ENCODE measurements at regions not wholly inside any gene's neighbourhood (a gene's known extent, or its start where the extent isn't known, plus 50 kb on each side); places are given as distances from the start of the nearest gene placed in this dataset.

DNA sequence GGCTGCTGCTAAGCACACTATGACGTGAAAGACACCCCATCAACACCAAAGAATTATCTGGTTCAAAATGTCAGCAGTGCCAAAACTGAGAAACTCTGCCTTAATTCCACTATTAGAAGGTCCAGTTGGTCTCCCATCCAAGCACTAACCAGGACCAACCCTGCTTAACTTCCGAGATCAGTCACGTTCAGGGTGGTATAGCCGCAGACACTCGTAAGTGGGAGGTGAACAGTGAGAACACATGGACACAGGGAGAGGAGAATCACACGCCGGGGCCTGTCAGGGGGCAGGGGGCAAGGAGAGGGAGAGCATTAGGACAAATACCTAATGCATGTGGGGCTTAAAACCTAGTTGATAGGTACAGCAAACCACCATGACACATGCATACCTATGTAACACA lies 83.4 kb downstream of the C13orf42 start:
- no peak overlapping the region for H3K4me3 Mint-ChIP-seq
- no peaks in the 10 kb centered on the region for H3K4me1 Mint-ChIP-seq
- H3K36me3 Mint-ChIP-seq: no peaks in the 10 kb centered on the region
- DNase-seq (no peak), ATAC-seq (ENCODE audit: low read depth in 2 of 2) (no peak)
- peaks cover 0 to 13% (median 2%) of the 10 kb centered on the region in 7 donors for H3K9me3 Mint-ChIP-seq
- H3K27ac Mint-ChIP-seq: no peak overlapping the region
- no peaks in the 10 kb centered on the region for H3K27me3 Mint-ChIP-seq

DNA sequence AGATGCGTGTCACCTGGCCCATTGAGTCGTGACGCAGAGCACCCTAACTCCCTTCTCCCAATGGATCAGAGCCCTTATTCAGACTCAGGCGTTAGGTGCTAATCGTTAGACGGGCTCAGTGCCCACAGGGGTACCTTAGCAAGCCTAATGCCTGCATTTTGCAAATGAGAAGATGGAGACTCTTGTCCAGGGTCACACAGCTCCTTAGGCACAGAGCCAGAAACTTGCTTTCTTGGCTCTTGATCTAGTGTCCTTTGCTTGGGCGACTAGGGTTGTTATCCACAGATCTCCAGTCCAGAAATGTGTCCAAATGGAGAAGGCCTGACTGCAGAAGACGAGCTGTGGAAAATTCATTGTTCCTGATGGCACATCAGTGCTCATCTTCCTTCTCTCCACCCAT lies 85.1 kb downstream of the C13orf42 start:
- Mint-ChIP-seq H3K4me1 (no peaks in the 10 kb centered on the region), H3K27me3 (peaks cover 0 to 9% (median 6%) of the 10 kb centered on the region in 3 donors), H3K36me3 (no peaks in the 10 kb centered on the region), H3K4me3 (no peak overlapping the region), H3K9me3 (peaks cover 0 to 13% (median 2%) of the 10 kb centered on the region in 7 donors), H3K27ac (no peak overlapping the region)
- ATAC-seq (ENCODE audit: low read depth in 2 of 2) (no peak), DNase-seq (no peak)

DNA sequence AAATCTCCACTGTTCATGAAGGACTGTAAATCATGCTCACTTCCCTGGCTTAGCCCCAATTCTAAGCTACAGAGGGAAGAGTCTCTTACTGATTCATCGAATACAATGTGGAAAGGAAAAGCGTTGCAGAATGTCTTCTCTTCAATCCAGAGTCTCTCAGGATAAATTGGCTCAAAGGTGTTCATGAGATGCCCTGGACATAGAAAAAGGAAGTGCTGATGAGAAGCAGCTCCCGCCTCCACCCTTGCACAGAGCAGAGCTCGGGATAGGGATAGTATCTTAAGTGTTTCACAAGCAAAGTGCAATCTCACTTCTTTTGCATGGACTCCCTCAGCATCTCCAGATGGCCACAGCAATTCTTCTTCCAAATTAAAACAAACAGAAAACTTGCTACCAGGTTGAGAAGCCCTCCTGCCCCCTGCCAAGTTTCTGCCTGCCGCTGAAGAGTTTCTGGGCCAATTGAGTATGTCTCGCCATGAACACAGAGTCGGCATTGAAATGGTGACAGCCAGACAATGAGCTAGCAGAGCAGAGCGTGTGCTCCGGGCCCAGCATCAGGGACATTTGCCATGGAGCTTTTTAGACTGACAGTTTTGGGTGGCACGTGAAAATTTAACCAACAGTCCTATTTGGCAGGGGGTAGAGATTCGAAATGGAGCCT lies 85.7 kb downstream of the C13orf42 start:
- Mint-ChIP-seq H3K27me3 (peaks cover 0 to 14% (median 6%) of the 10 kb centered on the region in 3 donors), H3K36me3 (no peaks in the 10 kb centered on the region), H3K27ac (no peak overlapping the region), H3K4me1 (no peaks in the 10 kb centered on the region), H3K4me3 (no peak overlapping the region), H3K9me3 (peaks cover 0 to 13% (median 2%) of the 10 kb centered on the region in 7 donors)
- DNase-seq: no peak
- ATAC-seq (ENCODE audit: low read depth in 2 of 2): no peak

DNA sequence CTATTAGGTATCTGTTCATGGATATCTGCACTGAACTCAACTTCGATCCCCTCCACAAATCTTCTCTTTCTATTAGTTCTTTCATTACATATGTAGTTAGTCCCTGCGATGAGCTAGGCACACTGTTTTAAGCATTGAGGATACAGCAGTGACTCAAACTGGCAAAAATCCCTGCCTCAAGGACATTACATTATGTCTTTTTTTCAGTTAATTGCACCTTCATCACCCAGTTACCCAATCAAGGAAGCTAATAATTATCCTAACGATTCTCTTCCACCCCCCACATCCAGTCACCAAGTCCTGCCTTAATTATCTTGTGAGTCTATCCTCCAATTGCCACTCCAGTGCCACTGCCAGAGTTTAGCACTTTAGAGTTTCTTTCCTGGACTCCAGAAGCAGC lies 89.3 kb downstream of the C13orf42 start:
- H3K9me3 Mint-ChIP-seq: peaks cover 0 to 13% (median 4%) of the 10 kb centered on the region in 7 donors
- H3K4me3 Mint-ChIP-seq: no peak overlapping the region
- H3K27me3 Mint-ChIP-seq: peaks cover 0 to 20% (median 6%) of the 10 kb centered on the region in 3 donors
- H3K27ac Mint-ChIP-seq: no peak overlapping the region
- H3K4me1 Mint-ChIP-seq: no peaks in the 10 kb centered on the region
- ATAC-seq (ENCODE audit: low read depth in 2 of 2): no peak
- H3K36me3 Mint-ChIP-seq: no peaks in the 10 kb centered on the region
- no peak for DNase-seq

DNA sequence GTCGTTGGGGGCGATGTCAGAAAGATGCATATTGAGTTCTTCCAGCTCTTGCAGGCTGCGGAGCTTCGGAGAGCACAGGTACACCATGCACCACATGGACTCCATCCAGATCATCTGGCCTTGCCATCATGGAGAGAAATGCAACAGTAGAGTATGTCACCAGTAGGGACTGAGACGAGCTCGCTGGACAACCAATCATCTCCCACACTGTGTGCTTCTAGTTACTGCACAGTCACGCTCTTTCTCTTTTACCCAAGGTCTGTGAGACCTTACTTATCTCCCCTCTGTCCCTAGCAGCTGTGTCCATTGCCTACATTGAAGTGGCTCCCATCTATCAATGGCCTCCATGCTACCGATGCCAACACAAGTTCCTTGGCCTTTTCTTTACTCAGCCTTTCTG lies 90.5 kb downstream of the C13orf42 start:
- H3K36me3 Mint-ChIP-seq: no peaks in the 10 kb centered on the region
- H3K4me3 Mint-ChIP-seq: no peak overlapping the region
- no peaks in the 10 kb centered on the region for H3K4me1 Mint-ChIP-seq
- H3K27me3 Mint-ChIP-seq: peaks cover 0 to 20% (median 6%) of the 10 kb centered on the region in 3 donors
- ATAC-seq (ENCODE audit: low read depth in 2 of 2) (no peak), DNase-seq (no peak)
- H3K9me3 Mint-ChIP-seq: peaks cover 0 to 13% (median 4%) of the 10 kb centered on the region in 7 donors
- H3K27ac Mint-ChIP-seq: no peak overlapping the region

DNA sequence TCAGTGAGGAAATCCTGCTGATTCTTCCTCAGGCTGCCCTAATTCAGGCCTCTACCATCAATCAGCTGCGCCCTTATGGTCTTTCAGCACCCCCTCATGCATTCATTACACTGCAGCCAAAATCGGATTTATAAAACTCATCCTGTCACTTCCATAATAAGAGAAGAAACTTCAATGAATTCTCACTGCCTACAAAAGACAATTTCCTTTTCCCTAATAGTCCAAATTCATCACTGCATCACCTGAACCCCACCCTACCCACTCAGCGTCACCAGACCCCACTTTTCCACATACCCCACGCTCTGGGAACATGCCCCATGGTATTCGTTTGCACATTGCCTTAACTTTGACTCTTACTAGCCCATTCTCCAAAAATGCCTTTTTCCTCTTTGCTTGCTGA lies 92.0 kb downstream of the C13orf42 start:
- DNase-seq (no peak), ATAC-seq (ENCODE audit: low read depth in 2 of 2) (no peak)
- Mint-ChIP-seq H3K9me3 (peaks cover 0 to 12% (median 5%) of the 10 kb centered on the region in 7 donors), H3K27ac (no peak overlapping the region), H3K4me3 (no peak overlapping the region), H3K4me1 (no peaks in the 10 kb centered on the region), H3K36me3 (no peaks in the 10 kb centered on the region), H3K27me3 (peaks cover 0 to 20% (median 6%) of the 10 kb centered on the region in 3 donors)

DNA sequence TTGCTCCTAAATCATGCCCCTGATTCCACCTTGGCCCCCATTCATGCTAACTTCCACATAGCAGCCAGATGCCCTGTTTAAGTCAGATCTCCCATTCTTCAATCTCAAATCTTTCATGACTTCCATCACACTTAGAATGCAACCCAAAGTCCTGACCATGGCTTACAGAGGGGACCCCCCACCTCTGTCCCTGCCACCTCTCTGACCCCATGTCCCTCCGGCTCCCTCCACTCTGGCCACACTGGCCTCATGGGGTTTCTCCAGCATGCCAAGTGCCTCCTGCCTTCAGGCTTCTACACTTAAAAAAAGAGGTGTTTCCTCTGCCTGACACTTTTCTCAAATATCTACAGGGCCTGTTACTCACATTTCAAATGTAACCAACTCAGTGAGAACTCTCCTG lies 93.6 kb downstream of the C13orf42 start:
- no peak overlapping the region for H3K27ac Mint-ChIP-seq
- no peaks in the 10 kb centered on the region for H3K36me3 Mint-ChIP-seq
- peaks cover 0 to 19% (median 6%) of the 10 kb centered on the region in 3 donors for H3K27me3 Mint-ChIP-seq
- no peaks in the 10 kb centered on the region for H3K4me1 Mint-ChIP-seq
- DNase-seq (no peak), ATAC-seq (ENCODE audit: low read depth in 2 of 2) (no peak)
- peak overlapping the region in 1 of 8 donors; percentile 16 for H3K4me3 Mint-ChIP-seq
- H3K9me3 Mint-ChIP-seq: peaks cover 3 to 15% (median 12%) of the 10 kb centered on the region in 7 donors

DNA sequence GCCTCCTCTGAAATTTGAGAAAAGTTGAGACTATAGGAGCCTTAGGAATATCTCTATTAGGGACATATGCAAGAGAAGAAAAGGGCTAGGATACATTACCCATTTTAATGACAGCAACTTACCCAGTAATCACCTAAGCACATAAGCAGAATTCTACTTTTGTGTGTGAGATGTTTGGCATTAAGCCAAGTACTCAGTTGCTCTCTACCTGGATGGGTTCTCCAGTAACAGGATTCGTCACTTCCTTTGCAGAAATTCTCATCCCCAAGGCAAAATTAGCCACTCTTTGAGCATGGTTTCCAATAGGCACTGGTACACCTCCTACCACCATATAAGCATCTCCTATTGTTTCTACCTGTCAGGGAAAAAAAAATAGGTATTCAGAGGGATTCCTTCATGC lies 95.1 kb downstream of the C13orf42 start:
- Mint-ChIP-seq H3K36me3 (no peaks in the 10 kb centered on the region), H3K4me1 (no peaks in the 10 kb centered on the region), H3K9me3 (peaks cover 3 to 15% (median 12%) of the 10 kb centered on the region in 7 donors), H3K27me3 (peaks cover 0 to 11% (median 0%) of the 10 kb centered on the region in 3 donors), H3K4me3 (no peak overlapping the region), H3K27ac (no peak overlapping the region)
- ATAC-seq (ENCODE audit: low read depth in 2 of 2) (no peak), DNase-seq (no peak)

DNA sequence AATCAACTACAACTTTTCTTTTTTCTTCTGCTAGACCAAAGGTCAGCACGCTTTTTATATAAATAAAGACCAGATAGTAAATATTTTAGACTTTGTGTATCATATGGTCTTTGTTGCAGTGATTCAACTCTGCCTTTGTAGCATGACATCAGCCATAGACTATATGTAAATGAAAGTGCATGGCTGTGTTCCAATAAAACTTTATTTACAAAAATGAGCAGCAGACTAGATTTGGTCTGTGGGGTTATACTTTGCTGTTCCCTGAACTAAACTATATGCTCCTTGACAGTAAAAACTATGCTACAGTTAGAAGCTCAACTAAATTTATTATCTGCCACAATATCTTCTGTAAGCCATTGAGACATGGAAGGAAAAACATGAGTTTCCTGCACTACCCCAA lies 100.0 kb downstream of the RNASEH2B start:
- Mint-ChIP-seq H3K4me3 (no peak overlapping the region), H3K4me1 (no peaks in the 10 kb centered on the region), H3K36me3 (no peaks in the 10 kb centered on the region), H3K27ac (no peak overlapping the region), H3K27me3 (peaks cover 2 to 4% (median 2%) of the 10 kb centered on the region in 3 donors), H3K9me3 (peaks cover 0 to 15% (median 9%) of the 10 kb centered on the region in 7 donors)
- no peak for ATAC-seq (ENCODE audit: low read depth in 2 of 2)
- no peak for DNase-seq

DNA sequence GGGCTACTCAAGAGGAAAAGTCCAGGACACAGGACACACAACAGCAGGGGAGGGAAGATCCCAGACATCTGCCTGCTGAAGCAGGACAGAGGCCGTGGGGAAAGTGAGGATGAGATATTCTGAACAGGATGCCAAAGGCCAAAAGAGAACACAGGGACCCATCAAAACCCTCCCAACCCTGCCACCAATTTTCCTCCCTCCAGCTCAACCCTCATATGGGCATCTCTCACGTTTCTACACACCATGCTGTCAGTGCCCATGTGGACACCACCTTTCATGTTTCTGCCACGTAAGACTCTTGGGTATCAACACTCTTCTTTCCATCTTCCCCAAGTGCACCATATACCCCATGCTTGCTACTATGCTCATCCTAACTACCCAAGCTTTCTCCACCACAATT lies 97.6 kb downstream of the RNASEH2B start:
- DNase-seq (no peak), ATAC-seq (ENCODE audit: low read depth in 2 of 2) (no peak)
- no peak overlapping the region for H3K4me3 Mint-ChIP-seq
- H3K36me3 Mint-ChIP-seq: no peaks in the 10 kb centered on the region
- H3K4me1 Mint-ChIP-seq: no peaks in the 10 kb centered on the region
- H3K9me3 Mint-ChIP-seq: no peaks in the 10 kb centered on the region
- H3K27me3 Mint-ChIP-seq: peaks cover 7 to 14% (median 8%) of the 10 kb centered on the region in 3 donors
- H3K27ac Mint-ChIP-seq: no peak overlapping the region

DNA sequence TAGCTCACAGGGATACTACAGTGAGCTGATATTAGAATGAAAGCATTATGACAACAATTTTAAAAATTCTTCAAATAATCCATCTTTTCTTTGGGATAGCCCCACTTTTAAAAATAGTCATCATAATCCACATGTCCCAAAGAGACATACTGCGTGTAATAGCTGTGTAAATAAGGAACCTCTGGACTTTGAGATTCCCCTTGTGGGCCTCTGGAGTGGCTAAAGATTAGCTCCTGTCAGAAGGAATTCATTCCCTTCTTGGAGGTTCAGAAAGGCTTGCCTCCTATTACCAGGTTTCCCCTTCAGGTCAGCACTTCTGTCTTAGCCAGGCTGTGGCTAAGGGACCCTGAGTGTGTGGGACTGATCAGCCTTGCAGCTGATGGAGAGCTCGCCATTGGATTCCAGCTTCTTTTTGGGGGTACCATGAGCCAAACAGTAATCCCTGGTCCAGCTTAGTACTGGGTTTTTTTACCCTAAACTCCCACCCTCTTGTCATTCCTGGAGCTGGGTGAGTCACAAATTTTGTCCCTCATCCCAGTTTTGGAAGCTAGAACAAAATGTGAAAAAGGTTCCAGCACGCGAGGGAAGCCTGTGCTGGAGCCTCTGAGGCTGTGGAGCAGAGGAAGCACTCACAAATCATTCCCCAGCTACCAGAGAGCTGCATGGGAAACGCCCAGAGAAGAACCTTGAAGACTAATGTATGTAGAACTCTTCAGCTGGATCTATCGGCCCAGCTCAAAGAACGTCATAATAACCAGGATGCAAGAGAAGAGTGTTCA lies 96.7 kb downstream of the RNASEH2B start:
- peaks cover 7 to 16% (median 8%) of the 10 kb centered on the region in 3 donors for H3K27me3 Mint-ChIP-seq
- no peaks in the 10 kb centered on the region for H3K9me3 Mint-ChIP-seq
- ATAC-seq (ENCODE audit: low read depth in 2 of 2) (no peak), DNase-seq (no peak)
- no peaks in the 10 kb centered on the region for H3K36me3 Mint-ChIP-seq
- no peaks in the 10 kb centered on the region for H3K4me1 Mint-ChIP-seq
- no peak overlapping the region for H3K4me3 Mint-ChIP-seq
- H3K27ac Mint-ChIP-seq: no peak overlapping the region
